Nephron progenitor cell (in vitro differentiated cells): ENCODE measurements at regions not wholly inside any gene's neighbourhood (a gene's known extent, or its start where the extent isn't known, plus 50 kb on each side); places are given as distances from the start of the nearest gene placed in this dataset.

ENCODE experiments used
- DNase-seq: peaks from one replicate; pipeline ENCODE4 v3.0.0; 2021
- H3K27ac Mint-ChIP-seq: 2 replicates; pipeline ENCODE4 v1.8.0; 2021; ENCODE audit warnings: mild to moderate bottlenecking, moderate library complexity, mixed read lengths
- H3K27me3 Mint-ChIP-seq: 2 replicates; pipeline ENCODE4 v1.8.0; 2021; ENCODE audit warnings: mild to moderate bottlenecking, low read depth, mixed read lengths; ENCODE audit not compliant: poor library complexity
- H3K36me3 Mint-ChIP-seq: 2 replicates; pipeline ENCODE4 v1.8.0; 2021; ENCODE audit warnings: low read depth, mixed read lengths
- H3K4me1 Mint-ChIP-seq: 2 replicates; pipeline ENCODE4 v1.8.0; 2021; ENCODE audit warnings: mixed read lengths
- H3K4me3 Mint-ChIP-seq: 2 replicates; pipeline ENCODE4 v1.8.0; 2021; ENCODE audit warnings: mild to moderate bottlenecking, moderate library complexity, mixed read lengths
- H3K9me3 Mint-ChIP-seq: 2 replicates; pipeline ENCODE4 v1.8.0; 2021; ENCODE audit warnings: mild to moderate bottlenecking, moderate library complexity, mixed read lengths
- CTCF ChIP-seq: fragments of 200-600 bp; sonication (generic); IDR thresholded peaks from 2 replicates; pipeline ENCODE4 v1.5.0; 2021; ENCODE audit warnings: antibody characterized with exemption

GRCh38 chr4:27873596-27873995 is 1013.0 kb downstream of the STIM2 start:
- no peak overlapping the region for H3K4me3 Mint-ChIP-seq
- no peak for TF ChIP-seq CTCF

DNA sequence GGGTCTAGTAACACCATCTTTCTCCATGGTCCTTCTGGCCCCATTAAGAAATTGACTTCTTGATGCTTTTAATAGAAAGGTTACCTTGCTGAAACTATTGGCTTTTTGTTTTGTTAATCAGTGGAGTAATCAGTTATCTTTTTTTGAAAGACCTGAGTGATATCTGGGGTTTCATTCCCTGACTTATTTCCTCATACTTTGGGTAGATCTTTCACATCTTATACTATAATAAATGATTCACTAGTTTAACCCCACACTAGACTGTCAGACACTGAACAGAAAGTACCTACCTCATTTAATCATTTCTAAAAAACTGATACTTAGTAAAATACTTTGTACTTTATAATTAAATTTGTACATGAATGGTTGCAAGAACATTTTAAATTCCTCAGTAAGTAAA is 1021.1 kb downstream of the STIM2 start:
- H3K36me3 Mint-ChIP-seq: no peaks in the 10 kb centered on the region
- no peak for DNase-seq
- TF ChIP-seq CTCF: no peak

More at GRCh38 chr4:27873596-27873995, 1013.0 kb downstream of the STIM2 start:
- no peak overlapping the region for H3K27ac Mint-ChIP-seq
- no peaks in the 10 kb centered on the region for H3K36me3 Mint-ChIP-seq
- no peaks in the 10 kb centered on the region for H3K4me1 Mint-ChIP-seq
- no peaks in the 10 kb centered on the region for H3K9me3 Mint-ChIP-seq
- no peak for DNase-seq
- H3K27me3 Mint-ChIP-seq: no peaks in the 10 kb centered on the region

DNA sequence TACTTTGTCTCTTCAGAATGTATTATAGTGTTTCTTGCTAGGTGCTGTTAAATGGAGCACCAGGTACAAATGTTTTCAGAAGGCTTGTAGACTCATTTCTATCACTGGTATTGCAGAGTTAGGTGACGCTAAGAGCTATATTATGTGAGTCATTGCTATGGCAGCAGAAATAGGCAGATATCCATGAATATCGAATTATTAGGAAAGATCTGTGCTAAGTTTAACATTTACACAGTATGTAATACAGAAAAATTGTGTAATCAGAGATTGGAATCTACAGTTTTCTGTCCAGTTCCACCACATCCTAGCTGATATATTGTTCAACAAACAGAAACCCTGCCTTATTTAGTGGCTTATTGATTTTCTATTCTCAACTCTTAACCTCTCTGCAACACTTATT is 1025.5 kb downstream of the STIM2 start:
- H3K27ac Mint-ChIP-seq: no peak overlapping the region
- no peak for DNase-seq

More for the DNA sequence above, 1021.1 kb downstream of the STIM2 start:
- Mint-ChIP-seq H3K9me3 (no peaks in the 10 kb centered on the region), H3K4me3 (no peak overlapping the region), H3K27me3 (peaks cover 5% of the 10 kb centered on the region), H3K27ac (no peak overlapping the region), H3K4me1 (no peaks in the 10 kb centered on the region)

DNA sequence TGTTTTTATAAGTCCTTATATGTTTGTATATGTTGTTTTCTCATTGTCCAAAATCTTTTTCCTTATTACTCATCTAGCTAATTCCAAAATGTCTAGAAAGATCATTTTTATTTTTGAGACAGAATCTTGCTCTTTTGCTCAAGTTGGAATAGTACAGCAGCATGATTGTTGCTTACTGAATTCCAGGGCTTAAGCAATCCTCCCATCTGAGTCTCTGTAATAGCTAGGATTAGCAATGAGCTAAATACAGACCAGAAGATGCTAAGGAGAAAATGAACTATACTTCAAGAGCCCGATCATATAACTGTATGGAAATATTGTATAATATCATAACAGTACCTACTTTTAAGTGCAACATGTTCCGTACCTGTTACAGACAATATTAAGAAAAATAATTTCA is 1027.0 kb downstream of the STIM2 start:
- H3K4me3 Mint-ChIP-seq: no peak overlapping the region
- no peaks in the 10 kb centered on the region for H3K36me3 Mint-ChIP-seq
- no peak for TF ChIP-seq CTCF
- H3K4me1 Mint-ChIP-seq: no peaks in the 10 kb centered on the region
- no peak overlapping the region for H3K27ac Mint-ChIP-seq
- no peak for DNase-seq
- H3K9me3 Mint-ChIP-seq: no peaks in the 10 kb centered on the region
- peaks cover 4% of the 10 kb centered on the region for H3K27me3 Mint-ChIP-seq

More for the DNA sequence above, 1025.5 kb downstream of the STIM2 start:
- TF ChIP-seq CTCF: no peak
- no peaks in the 10 kb centered on the region for H3K36me3 Mint-ChIP-seq
- H3K27me3 Mint-ChIP-seq: peaks cover 4% of the 10 kb centered on the region
- no peaks in the 10 kb centered on the region for H3K4me1 Mint-ChIP-seq
- no peaks in the 10 kb centered on the region for H3K9me3 Mint-ChIP-seq
- no peak overlapping the region for H3K4me3 Mint-ChIP-seq

- Mint-ChIP-seq H3K4me1 (no peaks in the 10 kb centered on the region), H3K27me3 (peaks cover 4% of the 10 kb centered on the region), H3K36me3 (no peaks in the 10 kb centered on the region), H3K9me3 (no peaks in the 10 kb centered on the region), H3K27ac (no peak overlapping the region), H3K4me3 (no peak overlapping the region)
- no peak for TF ChIP-seq CTCF
- no peak for DNase-seq
Measured at GRCh38 chr4:27888505-27888904, 1027.9 kb downstream of the STIM2 start.

- Mint-ChIP-seq H3K27ac (no peak overlapping the region), H3K9me3 (no peaks in the 10 kb centered on the region), H3K4me1 (no peaks in the 10 kb centered on the region), H3K36me3 (no peaks in the 10 kb centered on the region), H3K27me3 (no peaks in the 10 kb centered on the region), H3K4me3 (no peak overlapping the region)
- no peak for TF ChIP-seq CTCF
- no peak for DNase-seq
Measured at GRCh38 chr4:27894951-27895350, 1034.3 kb downstream of the STIM2 start.
